Adrenal gland (tissue), 9 donors: ENCODE measurements at regions not wholly inside any gene's neighbourhood (a gene's known extent, or its start where the extent isn't known, plus 50 kb on each side); places are given as distances from the start of the nearest gene placed in this dataset.

Experiments used
- DNase-seq, 7 donors: peaks; one replicate each; pipeline ENCODE4 v3.0.0-alpha.2; 2019 to 2020
- H3K27ac ChIP-seq, 5 donors: fragments of 200-600 bp; sonication (generic) in 4 of 5; 1 replicate in 3 of 5; 2 replicates in 2 of 5; pipeline versions ENCODE4 v1.5.1 to v1.8.0; 2016 to 2020; ENCODE audit warnings: mild to moderate bottlenecking in 1 of 5
- H3K27me3 ChIP-seq: fragments of 200-600 bp; 2 replicates; pipeline ENCODE4 v1.8.0; 2021
- H3K36me3 ChIP-seq, 2 donors: fragments of 200-600 bp; replicated peaks in 1 of 2; 1 replicate in 1 of 2; 2 replicates in 1 of 2; pipeline versions ENCODE4 v1.5.1 to v1.8.0; 2018 to 2022
- H3K4me1 ChIP-seq, 2 donors: fragments of 200-600 bp; replicated peaks in 1 of 2; 1 replicate in 1 of 2; 2 replicates in 1 of 2; pipeline versions ENCODE4 v1.5.1 to v1.8.0; 2018 to 2021
- H3K4me3 ChIP-seq, 4 donors: fragments of 200-600 bp; sonication (generic) in 3 of 4; one replicate each; pipeline ENCODE4 v1.5.1; 2016 to 2018
- H3K9me3 ChIP-seq, 3 donors: fragments of 200-600 bp; sonication (generic) in 1 of 3; replicated peaks in 1 of 3; 1 replicate in 2 of 3; 2 replicates in 1 of 3; pipeline versions ENCODE4 v1.5.1 to v1.8.0; 2016 to 2021
- POLR2A ChIP-seq, 2 donors: fragments of 450-650 bp; IDR thresholded peaks; one replicate each; pipeline ENCODE4 v1.6.1; 2017; ENCODE audit warnings: antibody characterized with exemption in 2 of 2, mild to moderate bottlenecking in 2 of 2, moderate library complexity in 1 of 2
- WGBS, 4 donors: extraction: QIAGEN DNeasy Blood & Tissue Kit in 2 of 4; methylation state at CpG; one replicate each; pipeline versions ENCODE4 v1.1.5 to v1.1.7; 2013 to 2017; 5-methylcytosine and 5-hydroxymethylcytosine counted together
- intact Hi-C, 2 donors: fragments of 100-400 bp; cut with DNase I; formaldehyde crosslinking; loops; one replicate each; pipeline versions ENCODE4 v1.14.1 to v1.15.0; 2022 to 2023
- TF ChIP-seq, protein P1 (sequence below), 6 experiments: fragments of 450-650 bp in 4 of 6; fragments of 200-600 bp in 2 of 6; sonication (generic) in 1 of 6; IDR thresholded peaks; 1 replicate in 5 of 6; 2 replicates in 1 of 6; pipeline versions ENCODE4 v1.5.1 to v1.8.0; 2016 to 2021; ENCODE audit warnings: antibody characterized with exemption in 6 of 6, mild to moderate bottlenecking in 2 of 6, moderate library complexity in 1 of 6
- donor health status: healthy with polysubstance abuse.
- donor health status: Bipolar disorder and iron deficiency.
- donor health status: DM: yes; HTN: yes; CAD: no.
- donor health status: DM: no; HTN: no; CAD: no.
- donor health status: DM: no; HTN: no; CAD: no.

GRCh38 chr5:152801886-152802285 is 396.8 kb upstream of the NMUR2 start:
- intact Hi-C loops = no loop called here
- 49 to 64% (median 63%) methylated on average over 2 of the region's 2 CpGs for WGBS, 4 donors

GRCh38 chr5:152804179-152804578 is 399.1 kb upstream of the NMUR2 start:
- no peaks in the 10 kb centered on the region for H3K36me3 ChIP-seq
- no peak for TF ChIP-seq POLR2A (IDR thresholded peaks at IDR 0.05)
- TF ChIP-seq, protein P1, sequence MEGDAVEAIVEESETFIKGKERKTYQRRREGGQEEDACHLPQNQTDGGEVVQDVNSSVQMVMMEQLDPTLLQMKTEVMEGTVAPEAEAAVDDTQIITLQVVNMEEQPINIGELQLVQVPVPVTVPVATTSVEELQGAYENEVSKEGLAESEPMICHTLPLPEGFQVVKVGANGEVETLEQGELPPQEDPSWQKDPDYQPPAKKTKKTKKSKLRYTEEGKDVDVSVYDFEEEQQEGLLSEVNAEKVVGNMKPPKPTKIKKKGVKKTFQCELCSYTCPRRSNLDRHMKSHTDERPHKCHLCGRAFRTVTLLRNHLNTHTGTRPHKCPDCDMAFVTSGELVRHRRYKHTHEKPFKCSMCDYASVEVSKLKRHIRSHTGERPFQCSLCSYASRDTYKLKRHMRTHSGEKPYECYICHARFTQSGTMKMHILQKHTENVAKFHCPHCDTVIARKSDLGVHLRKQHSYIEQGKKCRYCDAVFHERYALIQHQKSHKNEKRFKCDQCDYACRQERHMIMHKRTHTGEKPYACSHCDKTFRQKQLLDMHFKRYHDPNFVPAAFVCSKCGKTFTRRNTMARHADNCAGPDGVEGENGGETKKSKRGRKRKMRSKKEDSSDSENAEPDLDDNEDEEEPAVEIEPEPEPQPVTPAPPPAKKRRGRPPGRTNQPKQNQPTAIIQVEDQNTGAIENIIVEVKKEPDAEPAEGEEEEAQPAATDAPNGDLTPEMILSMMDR (IDR thresholded peaks at IDR 0.05) = no peak
- intact Hi-C loops = no loop called here
- H3K27ac ChIP-seq = no peak overlapping the region
- H3K9me3 ChIP-seq = no peaks in the 10 kb centered on the region
- no peaks in the 10 kb centered on the region for H3K4me1 ChIP-seq
- no peak for DNase-seq
- 61 to 79% (median 72%) methylated on average over 3 of the region's 3 CpGs for WGBS, 4 donors
- no peaks in the 10 kb centered on the region for H3K27me3 ChIP-seq
- no peak overlapping the region for H3K4me3 ChIP-seq

More at GRCh38 chr5:152801886-152802285, 396.8 kb upstream of the NMUR2 start:
- Histone ChIP-seq H3K4me1 (no peaks in the 10 kb centered on the region), H3K9me3 (no peaks in the 10 kb centered on the region), H3K36me3 (no peaks in the 10 kb centered on the region), H3K27me3 (no peaks in the 10 kb centered on the region), H3K4me3 (no peak overlapping the region), H3K27ac (no peak overlapping the region)
- TF ChIP-seq, protein P1 (IDR thresholded peaks at IDR 0.05) = no peak
- no peak for TF ChIP-seq POLR2A (IDR thresholded peaks at IDR 0.05)
- DNase-seq = no peak

DNA sequence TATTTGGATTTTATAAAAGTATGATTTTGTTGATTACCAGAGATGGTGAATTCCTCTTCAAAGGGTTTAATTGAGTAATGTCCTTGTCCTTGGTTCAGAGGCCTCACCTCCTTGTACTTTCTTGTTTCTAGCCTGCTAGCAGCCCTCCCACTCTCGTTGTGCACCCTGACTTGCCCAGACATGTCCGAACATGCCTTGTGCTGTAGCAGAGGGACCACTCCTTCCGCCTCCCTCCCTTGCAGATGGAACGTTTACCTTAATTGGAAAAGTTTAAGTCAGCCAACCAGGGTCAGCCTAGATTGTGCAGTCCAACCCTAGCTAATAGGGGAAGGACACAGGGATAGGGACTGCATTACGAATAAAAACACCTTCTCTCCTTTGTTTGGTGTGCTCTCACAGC is 406.9 kb upstream of the NMUR2 start:
- TF ChIP-seq POLR2A (IDR thresholded peaks at IDR 0.05) = no peak
- TF ChIP-seq, protein P1 (IDR thresholded peaks at IDR 0.05) = no peak
- DNase-seq = no peak
- H3K27me3 ChIP-seq = no peaks in the 10 kb centered on the region
- H3K27ac ChIP-seq = no peak overlapping the region
- intact Hi-C loops = no loop called here
- WGBS, 4 donors = 65 to 85% (median 71%) methylated on average over 5 of the region's 5 CpGs
- H3K9me3 ChIP-seq = no peaks in the 10 kb centered on the region
- H3K4me3 ChIP-seq = no peak overlapping the region
- H3K36me3 ChIP-seq = no peaks in the 10 kb centered on the region
- H3K4me1 ChIP-seq = no peaks in the 10 kb centered on the region

DNA sequence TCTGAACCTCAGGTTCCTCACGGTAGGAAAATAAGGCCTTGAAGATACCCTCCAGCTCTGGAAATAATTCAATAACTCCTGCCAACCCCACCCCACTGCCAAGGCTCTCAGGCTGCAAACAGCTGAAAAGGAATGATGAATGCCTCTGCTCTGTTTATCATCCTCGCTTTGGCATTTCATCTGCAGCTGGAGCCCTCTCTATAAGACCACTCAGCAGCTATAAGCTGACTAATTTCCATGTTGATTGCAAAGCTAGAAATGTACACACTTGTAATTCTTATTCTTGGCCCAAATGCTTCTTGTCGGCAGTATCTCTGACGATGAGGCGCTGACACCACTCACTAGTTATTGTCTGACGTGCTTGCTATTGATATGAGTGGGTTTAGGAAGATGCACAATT is 408.4 kb upstream of the NMUR2 start:
- Histone ChIP-seq H3K27me3 (no peaks in the 10 kb centered on the region), H3K4me3 (no peak overlapping the region), H3K36me3 (no peaks in the 10 kb centered on the region), H3K27ac (no peak overlapping the region), H3K4me1 (no peaks in the 10 kb centered on the region), H3K9me3 (no peaks in the 10 kb centered on the region)
- intact Hi-C loops = no loop called here
- no peak for TF ChIP-seq POLR2A (IDR thresholded peaks at IDR 0.05)
- TF ChIP-seq, protein P1 (IDR thresholded peaks at IDR 0.05) = no peak
- WGBS, 4 donors = 43 to 62% (median 51%) methylated on average over 6 of the region's 6 CpGs
- no peak for DNase-seq
